GM21447 (cell line): ENCODE measurements at regions not wholly inside any gene's neighbourhood (a gene's known extent, or its start where the extent isn't known, plus 50 kb on each side); places are given as distances from the start of the nearest gene placed in this dataset.
A peak's percentile ranks its signal among the peaks of the same experiment; 100 is the strongest.
"Not testable (repeated sequence)": the region's sequence is repeated elsewhere in the genome, so short reads cannot be mapped to it uniquely, and the experiment has no call there.

Source experiments
- ATAC-seq: cut with Tn5 transposase; IDR thresholded peaks from one replicate; pipeline ENCODE4 v1.9.1; 2021; ENCODE audit not compliant: unreplicated experiment

GRCh38 chr14:49033131-49033530 lies 553.0 kb downstream of the RPS29 start:
- ATAC-seq, result no peak

GRCh38 chr14:49031710-49032109 lies 554.5 kb downstream of the RPS29 start:
- not testable (repeated sequence) for ATAC-seq

GRCh38 chr14:49019467-49020115 lies 566.6 kb downstream of the RPS29 start:
- ATAC-seq, result peak; percentile 75

GRCh38 chr14:49017447-49017846 lies 568.7 kb downstream of the RPS29 start:
- no peak for ATAC-seq

GRCh38 chr14:49016381-49016780 lies 569.8 kb downstream of the RPS29 start:
- ATAC-seq, result no peak

- ATAC-seq, result no peak
Observed at GRCh38 chr14:49014476-49014875, 571.7 kb downstream of the RPS29 start.

GRCh38 chr14:49008363-49008762 lies 577.8 kb downstream of the RPS29 start:
- no peak for ATAC-seq

- ATAC-seq, result no peak
Observed at GRCh38 chr14:48991141-48991540, 595.0 kb downstream of the RPS29 start.

GRCh38 chr14:48983351-48983888 lies 602.8 kb downstream of the RPS29 start:
- no peak for ATAC-seq

- ATAC-seq, result no peak
Observed at GRCh38 chr14:48974994-48975393, 611.2 kb downstream of the RPS29 start.

GRCh38 chr14:48973151-48973550 lies 613.0 kb downstream of the RPS29 start:
- ATAC-seq, result no peak

- ATAC-seq, result no peak
Observed at GRCh38 chr14:48970943-48971342, 615.2 kb downstream of the RPS29 start.

- no peak for ATAC-seq
Observed at GRCh38 chr14:48967419-48967818, 618.8 kb downstream of the RPS29 start.

GRCh38 chr14:48963231-48963790 lies 622.9 kb downstream of the RPS29 start:
- ATAC-seq, result no peak

GRCh38 chr14:48957486-48957885 lies 628.7 kb downstream of the RPS29 start:
- no peak for ATAC-seq

- no peak for ATAC-seq
Observed at GRCh38 chr14:48955857-48956256, 630.3 kb downstream of the RPS29 start.

- no peak for ATAC-seq
Observed at GRCh38 chr14:48954446-48954845, 631.7 kb downstream of the RPS29 start.

- no peak for ATAC-seq
Observed at GRCh38 chr14:48944809-48945208, 641.4 kb downstream of the RPS29 start.

GRCh38 chr14:48943913-48944312 lies 642.3 kb downstream of the RPS29 start:
- ATAC-seq, result no peak

- no peak for ATAC-seq
Observed at GRCh38 chr14:48937541-48938195, 648.5 kb downstream of the RPS29 start.

GRCh38 chr14:48936849-48937248 lies 649.3 kb downstream of the RPS29 start:
- no peak for ATAC-seq

- ATAC-seq, result no peak
Observed at GRCh38 chr14:48936362-48936761, 649.8 kb downstream of the RPS29 start.
